ENCODE measurements at regions not wholly inside any gene's neighbourhood (a gene's known extent, or its start where the extent isn't known, plus 50 kb on each side); places are given as distances from the start of the nearest gene placed in this dataset.
A peak's percentile ranks its signal among the peaks of the same experiment; 100 is the strongest.

- WGBS, result 35% methylated on average over 4 of the region's 4 CpGs
Measured at GRCh38 chr20:52382933-52383332, 191.4 kb upstream of the ZFP64 start.

GRCh38 chr20:52379723-52380336, 188.3 kb upstream of the ZFP64 start:
- WGBS, result 53% methylated on average over 7 of the region's 7 CpGs
- DNase-seq (ENCODE audit: low spot score), result no peak

More at GRCh38 chr20:52382933-52383332, 191.4 kb upstream of the ZFP64 start:
- no peak overlapping the region for H3K27ac ChIP-seq
- H3K36me3 ChIP-seq, result no peaks in the 10 kb centered on the region
- no peak overlapping the region for H3K4me3 ChIP-seq
- no peak for DNase-seq (ENCODE audit: low spot score)
- H3K27me3 ChIP-seq (replicated peaks; ENCODE audit: insufficient read depth), result no peaks in the 10 kb centered on the region
- intact Hi-C loops (cut with DNase I), result no loop called here
- H3K4me1 ChIP-seq (replicated peaks), result no peaks in the 10 kb centered on the region
- H3K9me3 ChIP-seq, result no peaks in the 10 kb centered on the region
- TF ChIP-seq CTCF (IDR thresholded peaks at IDR 0.05) (no peak), POLR2AphosphoS5 (IDR thresholded peaks at IDR 0.05) (no peak), POLR2A (IDR thresholded peaks at IDR 0.05) (no peak)

GRCh38 chr20:52372169-52372568, 180.6 kb upstream of the ZFP64 start:
- H3K27me3 ChIP-seq (replicated peaks; ENCODE audit: insufficient read depth), result no peaks in the 10 kb centered on the region
- intact Hi-C loops (cut with DNase I), result no loop called here
- H3K4me3 ChIP-seq, result no peak overlapping the region
- no peaks in the 10 kb centered on the region for H3K36me3 ChIP-seq
- 69% methylated on average over 4 of the region's 4 CpGs for WGBS
- H3K9me3 ChIP-seq, result no peaks in the 10 kb centered on the region
- no peak overlapping the region for H3K27ac ChIP-seq
- no peak for DNase-seq (ENCODE audit: low spot score)
- no peaks in the 10 kb centered on the region for H3K4me1 ChIP-seq (replicated peaks)
- TF ChIP-seq CTCF (IDR thresholded peaks at IDR 0.05), result no peak
- no peak for TF ChIP-seq POLR2AphosphoS5 (IDR thresholded peaks at IDR 0.05)
- TF ChIP-seq POLR2A (IDR thresholded peaks at IDR 0.05), result no peak

More at GRCh38 chr20:52379723-52380336, 188.3 kb upstream of the ZFP64 start:
- Histone ChIP-seq H3K4me1 (replicated peaks) (no peaks in the 10 kb centered on the region), H3K27me3 (replicated peaks; ENCODE audit: insufficient read depth) (no peaks in the 10 kb centered on the region), H3K36me3 (no peaks in the 10 kb centered on the region), H3K27ac (no peak overlapping the region), H3K4me3 (no peak overlapping the region), H3K9me3 (no peaks in the 10 kb centered on the region)
- intact Hi-C loops (cut with DNase I), result no loop called here
- TF ChIP-seq POLR2AphosphoS5 (IDR thresholded peaks at IDR 0.05), result no peak
- peak; percentile 60 to 79 (median 73) for TF ChIP-seq CTCF (IDR thresholded peaks at IDR 0.05)

GRCh38 chr20:52365688-52366087, 174.1 kb upstream of the ZFP64 start:
- no peak for TF ChIP-seq CTCF (IDR thresholded peaks at IDR 0.05)
- no peak for TF ChIP-seq POLR2AphosphoS5 (IDR thresholded peaks at IDR 0.05)
- no peak for TF ChIP-seq POLR2A (IDR thresholded peaks at IDR 0.05)
- Histone ChIP-seq H3K36me3 (no peaks in the 10 kb centered on the region), H3K27me3 (replicated peaks; ENCODE audit: insufficient read depth) (no peaks in the 10 kb centered on the region), H3K4me3 (no peak overlapping the region), H3K27ac (no peak overlapping the region), H3K9me3 (no peaks in the 10 kb centered on the region), H3K4me1 (replicated peaks) (no peaks in the 10 kb centered on the region)
- DNase-seq (ENCODE audit: low spot score), result no peak
- 91% methylated on average over 7 of the region's 7 CpGs for WGBS
- intact Hi-C loops (cut with DNase I), result no loop called here

- intact Hi-C loops (cut with DNase I), result no loop called here
- no peaks in the 10 kb centered on the region for H3K36me3 ChIP-seq
- WGBS, result 93% methylated on average over 1 of the region's 1 CpG
- no peaks in the 10 kb centered on the region for H3K27me3 ChIP-seq (replicated peaks; ENCODE audit: insufficient read depth)
- DNase-seq (ENCODE audit: low spot score), result no peak
- H3K4me3 ChIP-seq, result no peak overlapping the region
- H3K9me3 ChIP-seq, result no peaks in the 10 kb centered on the region
- no peaks in the 10 kb centered on the region for H3K4me1 ChIP-seq (replicated peaks)
- TF ChIP-seq POLR2AphosphoS5 (IDR thresholded peaks at IDR 0.05) (no peak), POLR2A (IDR thresholded peaks at IDR 0.05) (no peak), CTCF (IDR thresholded peaks at IDR 0.05) (no peak)
- H3K27ac ChIP-seq, result no peak overlapping the region
Measured at GRCh38 chr20:52364405-52364804, 172.8 kb upstream of the ZFP64 start.

Measured in prostate gland (tissue), 2 donors.